ENCODE measurements at regions not wholly inside any gene's neighbourhood (a gene's known extent, or its start where the extent isn't known, plus 50 kb on each side); places are given as distances from the start of the nearest gene placed in this dataset.

DNA sequence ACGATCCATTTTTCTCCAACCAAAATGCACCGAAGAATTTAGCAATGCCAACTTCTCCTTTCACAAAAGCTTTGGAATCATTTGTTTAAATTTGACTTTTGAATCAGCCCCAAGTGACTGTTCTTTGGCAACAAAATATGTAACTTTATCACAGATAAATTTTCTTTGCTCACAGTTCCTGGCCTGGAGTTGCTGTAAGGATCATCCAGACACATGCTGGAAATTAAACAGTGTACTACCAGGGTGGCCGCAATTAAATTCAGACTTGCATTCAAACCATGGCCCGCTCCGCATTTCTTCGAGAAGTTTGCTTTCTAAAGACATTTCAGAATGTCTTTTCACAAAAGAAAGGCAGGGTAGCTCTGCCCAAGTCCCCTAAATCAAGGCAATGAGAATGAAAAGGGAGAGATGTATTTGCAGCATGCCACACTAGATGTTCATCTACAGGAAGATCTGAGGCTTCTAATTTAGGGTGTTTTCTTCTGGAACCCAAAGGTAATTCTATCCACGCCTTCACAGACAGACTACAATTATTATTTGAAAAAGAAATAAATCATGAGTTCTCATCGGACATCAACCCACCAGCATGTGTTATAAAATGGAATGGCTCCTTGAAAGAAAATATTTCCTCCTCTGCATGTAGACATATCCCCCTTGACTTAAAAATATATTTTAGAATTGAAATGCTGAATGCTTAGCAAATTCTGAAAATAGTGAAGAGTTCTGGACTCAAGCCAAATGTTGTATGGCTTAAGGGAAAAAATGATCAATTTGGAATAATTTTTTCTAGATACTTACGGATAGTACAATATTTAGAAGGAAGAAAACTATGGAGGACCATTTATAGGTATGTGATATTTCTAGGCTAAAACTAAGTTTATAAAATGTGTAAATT is 189.7 kb upstream of the BLID start:
- Histone ChIP-seq H3K9me3 (ENCODE audit: insufficient read depth, low read depth, low read length) (no peaks in the 10 kb centered on the region), H3K18ac (ENCODE audit: low read length) (no peak overlapping the region), H3K27me3 (ENCODE audit: insufficient read depth, low read length) (no peaks in the 10 kb centered on the region), H3K79me1 (ENCODE audit: low read length) (no peaks in the 10 kb centered on the region), H3K36me3 (ENCODE audit: control insufficient read depth in 1 of 2, insufficient read depth in 2 of 2, low read length in 2 of 2) (no peaks in the 10 kb centered on the region), H2BK12ac (ENCODE audit: low read length) (no peak overlapping the region), H3K4me3 (ENCODE audit: low read depth, low read length) (no peak overlapping the region), H3K23ac (ENCODE audit: low read length) (no peak overlapping the region), H3K4me1 (ENCODE audit: control insufficient read depth in 1 of 2, insufficient read depth in 2 of 2, low read length in 2 of 2) (peaks cover 0 to 2% of the 10 kb centered on the region in 2 experiments), H3K79me2 (ENCODE audit: control insufficient read depth, insufficient read depth, low read length, poor library complexity) (no peaks in the 10 kb centered on the region), H2BK120ac (ENCODE audit: insufficient read depth, low read length, poor library complexity) (no peak overlapping the region), H3K4ac (ENCODE audit: low read depth, low read length) (no peak overlapping the region), H4K8ac (ENCODE audit: low read depth, low read length) (no peak overlapping the region), H3K27ac (ENCODE audit: low read depth, low read length) (no peak overlapping the region), H3K14ac (ENCODE audit: low read length) (no peak overlapping the region), H3K4me2 (ENCODE audit: low read length) (no peak overlapping the region), H4K12ac (ENCODE audit: low read depth, low read length) (no peak overlapping the region), H2AFZ (ENCODE audit: insufficient read depth, low read length, poor library complexity) (no peak overlapping the region), H2BK5ac (ENCODE audit: low read depth, low read length, poor library complexity) (no peak overlapping the region), H3K9ac (ENCODE audit: low read length) (no peak overlapping the region), H4K91ac (ENCODE audit: low read depth, low read length) (no peak overlapping the region), H2AK5ac (ENCODE audit: low read length) (no peak overlapping the region)
- no peak for DNase-seq
- no CpG with 5 or more reads among the region's 9 CpGs for WGBS (ENCODE audit: extremely low coverage, insufficient coverage, insufficient read length)

DNA sequence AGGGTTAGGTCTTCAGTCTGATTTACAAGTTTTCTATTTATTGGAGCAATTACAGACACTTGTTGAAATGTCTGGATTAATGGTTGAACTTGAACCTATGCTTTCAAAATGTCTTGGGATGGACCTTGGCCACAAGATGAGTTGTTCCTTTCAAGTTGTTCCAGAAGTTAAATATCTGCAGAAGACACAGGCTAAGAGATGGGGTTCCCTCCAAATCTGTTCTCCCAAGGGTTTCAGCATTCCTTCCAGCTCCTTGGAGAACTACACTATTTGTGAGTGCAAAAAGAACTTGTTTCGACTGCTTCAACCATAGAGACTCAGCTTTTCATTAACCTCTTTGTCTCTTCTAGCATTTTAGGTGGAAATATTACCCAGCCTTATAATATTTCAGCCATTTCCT is 189.0 kb upstream of the BLID start:
- no peak for DNase-seq
- Histone ChIP-seq H3K27me3 (ENCODE audit: insufficient read depth, low read length) (no peaks in the 10 kb centered on the region), H2BK12ac (ENCODE audit: low read length) (no peak overlapping the region), H3K27ac (ENCODE audit: low read depth, low read length) (no peak overlapping the region), H2BK120ac (ENCODE audit: insufficient read depth, low read length, poor library complexity) (no peak overlapping the region), H3K4ac (ENCODE audit: low read depth, low read length) (no peak overlapping the region), H2AFZ (ENCODE audit: insufficient read depth, low read length, poor library complexity) (no peak overlapping the region), H3K79me2 (ENCODE audit: control insufficient read depth, insufficient read depth, low read length, poor library complexity) (no peaks in the 10 kb centered on the region), H3K4me3 (ENCODE audit: low read depth, low read length) (no peak overlapping the region), H3K9me3 (ENCODE audit: insufficient read depth, low read depth, low read length) (no peaks in the 10 kb centered on the region), H4K12ac (ENCODE audit: low read depth, low read length) (no peak overlapping the region), H3K14ac (ENCODE audit: low read length) (no peak overlapping the region), H3K18ac (ENCODE audit: low read length) (no peak overlapping the region), H4K8ac (ENCODE audit: low read depth, low read length) (no peak overlapping the region), H3K23ac (ENCODE audit: low read length) (no peak overlapping the region), H3K4me1 (ENCODE audit: control insufficient read depth in 1 of 2, insufficient read depth in 2 of 2, low read length in 2 of 2) (peaks cover 0 to 2% of the 10 kb centered on the region in 2 experiments), H4K91ac (ENCODE audit: low read depth, low read length) (no peak overlapping the region), H3K36me3 (ENCODE audit: control insufficient read depth in 1 of 2, insufficient read depth in 2 of 2, low read length in 2 of 2) (no peaks in the 10 kb centered on the region), H3K9ac (ENCODE audit: low read length) (no peak overlapping the region), H2AK5ac (ENCODE audit: low read length) (no peak overlapping the region), H3K79me1 (ENCODE audit: low read length) (no peaks in the 10 kb centered on the region), H3K4me2 (ENCODE audit: low read length) (no peak overlapping the region), H2BK5ac (ENCODE audit: low read depth, low read length, poor library complexity) (no peak overlapping the region)
- no CpG with 5 or more reads among the region's 1 CpG for WGBS (ENCODE audit: extremely low coverage, insufficient coverage, insufficient read length)

DNA sequence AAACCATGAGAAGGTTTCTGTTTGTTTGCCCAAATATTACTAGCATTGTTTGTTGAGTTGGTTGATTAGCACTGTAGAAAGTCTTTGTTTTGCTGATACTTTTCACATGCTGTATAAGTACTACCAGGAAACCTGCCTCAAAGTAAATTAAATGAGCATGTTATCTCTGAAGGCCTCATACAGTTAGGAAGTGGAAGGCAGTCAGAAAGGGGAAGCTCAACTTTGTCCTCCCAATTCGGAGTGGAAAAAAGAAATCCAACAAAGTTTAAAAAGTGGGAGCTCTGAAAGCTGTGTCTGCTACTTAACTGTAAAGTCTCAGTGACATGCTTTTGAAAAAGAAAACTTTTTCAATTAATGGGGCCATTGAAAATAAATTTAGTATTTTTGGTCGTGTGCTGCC is 188.3 kb upstream of the BLID start:
- Histone ChIP-seq H4K12ac (ENCODE audit: low read depth, low read length) (no peak overlapping the region), H2BK5ac (ENCODE audit: low read depth, low read length, poor library complexity) (no peak overlapping the region), H2BK120ac (ENCODE audit: insufficient read depth, low read length, poor library complexity) (no peak overlapping the region), H2AFZ (ENCODE audit: insufficient read depth, low read length, poor library complexity) (no peak overlapping the region), H3K14ac (ENCODE audit: low read length) (no peak overlapping the region), H3K18ac (ENCODE audit: low read length) (no peak overlapping the region), H2BK12ac (ENCODE audit: low read length) (no peak overlapping the region), H3K27ac (ENCODE audit: low read depth, low read length) (no peak overlapping the region), H3K79me1 (ENCODE audit: low read length) (no peaks in the 10 kb centered on the region), H3K4me3 (ENCODE audit: low read depth, low read length) (no peak overlapping the region), H3K27me3 (ENCODE audit: insufficient read depth, low read length) (no peaks in the 10 kb centered on the region), H3K4me2 (ENCODE audit: low read length) (no peak overlapping the region), H3K23ac (ENCODE audit: low read length) (no peak overlapping the region), H3K36me3 (ENCODE audit: control insufficient read depth in 1 of 2, insufficient read depth in 2 of 2, low read length in 2 of 2) (no peaks in the 10 kb centered on the region), H4K91ac (ENCODE audit: low read depth, low read length) (no peak overlapping the region), H3K79me2 (ENCODE audit: control insufficient read depth, insufficient read depth, low read length, poor library complexity) (no peaks in the 10 kb centered on the region), H3K4ac (ENCODE audit: low read depth, low read length) (no peak overlapping the region), H3K9me3 (ENCODE audit: insufficient read depth, low read depth, low read length) (no peaks in the 10 kb centered on the region), H4K8ac (ENCODE audit: low read depth, low read length) (no peak overlapping the region), H3K4me1 (ENCODE audit: control insufficient read depth in 1 of 2, insufficient read depth in 2 of 2, low read length in 2 of 2) (peaks cover 0 to 2% of the 10 kb centered on the region in 2 experiments), H3K9ac (ENCODE audit: low read length) (no peak overlapping the region), H2AK5ac (ENCODE audit: low read length) (no peak overlapping the region)
- no peak for DNase-seq
- WGBS (ENCODE audit: extremely low coverage, insufficient coverage, insufficient read length): no CpG with 5 or more reads among the region's 2 CpGs

DNA sequence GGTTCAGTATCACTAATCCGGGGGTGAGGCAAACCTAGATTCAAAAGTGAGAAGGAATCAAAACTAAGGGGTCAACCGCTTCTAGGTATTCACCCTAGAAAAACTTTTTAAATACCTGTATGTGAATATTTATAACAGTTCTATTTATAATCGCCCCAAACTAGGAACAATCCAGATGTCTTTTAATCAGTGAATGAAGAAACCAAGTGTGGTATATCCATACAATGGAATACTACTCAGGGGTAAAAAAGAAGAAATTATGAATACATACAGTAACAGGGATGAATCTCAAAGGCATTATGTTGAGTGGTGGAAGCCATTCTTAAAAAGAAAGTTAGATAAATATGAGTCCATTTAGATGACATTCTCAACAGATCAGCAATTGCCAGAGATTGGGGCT is 178.0 kb upstream of the BLID start:
- H2BK12ac ChIP-seq (ENCODE audit: low read length): no peak overlapping the region
- H3K4me1 ChIP-seq (ENCODE audit: control insufficient read depth in 1 of 2, insufficient read depth in 2 of 2, low read length in 2 of 2): no peaks in the 10 kb centered on the region
- H2AFZ ChIP-seq (ENCODE audit: insufficient read depth, low read length, poor library complexity): no peak overlapping the region
- DNase-seq: no peak
- H3K9me3 ChIP-seq (ENCODE audit: insufficient read depth, low read depth, low read length): peaks cover 4% of the 10 kb centered on the region
- no peak overlapping the region for H4K8ac ChIP-seq (ENCODE audit: low read depth, low read length)
- no peaks in the 10 kb centered on the region for H3K36me3 ChIP-seq (ENCODE audit: control insufficient read depth in 1 of 2, insufficient read depth in 2 of 2, low read length in 2 of 2)
- H3K4ac ChIP-seq (ENCODE audit: low read depth, low read length): no peak overlapping the region
- no peak overlapping the region for H3K23ac ChIP-seq (ENCODE audit: low read length)
- no peak overlapping the region for H3K4me3 ChIP-seq (ENCODE audit: low read depth, low read length)
- H3K79me2 ChIP-seq (ENCODE audit: control insufficient read depth, insufficient read depth, low read length, poor library complexity): no peaks in the 10 kb centered on the region
- no peak overlapping the region for H2BK120ac ChIP-seq (ENCODE audit: insufficient read depth, low read length, poor library complexity)
- no peak overlapping the region for H3K4me2 ChIP-seq (ENCODE audit: low read length)
- H4K91ac ChIP-seq (ENCODE audit: low read depth, low read length): no peak overlapping the region
- no peak overlapping the region for H2BK5ac ChIP-seq (ENCODE audit: low read depth, low read length, poor library complexity)
- no peaks in the 10 kb centered on the region for H3K79me1 ChIP-seq (ENCODE audit: low read length)
- H3K27ac ChIP-seq (ENCODE audit: low read depth, low read length): no peak overlapping the region
- WGBS (ENCODE audit: extremely low coverage, insufficient coverage, insufficient read length): no CpG with 5 or more reads among the region's 3 CpGs
- H4K12ac ChIP-seq (ENCODE audit: low read depth, low read length): no peak overlapping the region
- no peak overlapping the region for H3K9ac ChIP-seq (ENCODE audit: low read length)
- H3K14ac ChIP-seq (ENCODE audit: low read length): no peak overlapping the region
- no peak overlapping the region for H2AK5ac ChIP-seq (ENCODE audit: low read length)
- no peak overlapping the region for H3K18ac ChIP-seq (ENCODE audit: low read length)
- no peaks in the 10 kb centered on the region for H3K27me3 ChIP-seq (ENCODE audit: insufficient read depth, low read length)
